ENCODE measurements at regions not wholly inside any gene's neighbourhood (a gene's known extent, or its start where the extent isn't known, plus 50 kb on each side); places are given as distances from the start of the nearest gene placed in this dataset.

- TF ChIP-seq CTCF (conservative IDR thresholded peaks at IDR 0.05) = no peak
- TF ChIP-seq ZFX (IDR thresholded peaks at IDR 0.05) = no peak
Observed at GRCh38 chr1:239197871-239198270, 188.5 kb upstream of the CHRM3 start.
